NCI-H82 treated with DMSO at 0.1 percent for 48 hours (cell line): ENCODE measurements at regions not wholly inside any gene's neighbourhood (a gene's known extent, or its start where the extent isn't known, plus 50 kb on each side); places are given as distances from the start of the nearest gene placed in this dataset.
"Not testable (repeated sequence)": the region's sequence is repeated elsewhere in the genome, so short reads cannot be mapped to it uniquely, and the experiment has no call there.

Source experiments
- DNase-seq: peaks from one replicate; lab custom pipeline; 2025; ENCODE audit not compliant: unreplicated experiment; lab: John Stamatoyannopoulos, UW

- DNase-seq = no peak
These were observed 141.9 kb upstream of the KLF6 start for GRCh38 chr10:3926675-3927525.

GRCh38 chr10:3926258-3926657 is 141.2 kb upstream of the KLF6 start:
- DNase-seq = no peak

- no peak for DNase-seq
These were observed 140.2 kb upstream of the KLF6 start for GRCh38 chr10:3925184-3925583.

GRCh38 chr10:3924344-3924743 is 139.3 kb upstream of the KLF6 start:
- no peak for DNase-seq

- DNase-seq = no peak
These were observed 138.0 kb upstream of the KLF6 start for GRCh38 chr10:3923033-3923432.

GRCh38 chr10:3919709-3920308 is 134.8 kb upstream of the KLF6 start:
- no peak for DNase-seq

- DNase-seq = not testable (repeated sequence)
These were observed 132.4 kb upstream of the KLF6 start for GRCh38 chr10:3917392-3917791.

GRCh38 chr10:3914733-3915132 is 129.7 kb upstream of the KLF6 start:
- no peak for DNase-seq

- no peak for DNase-seq
These were observed 126.9 kb upstream of the KLF6 start for GRCh38 chr10:3911713-3912442.

GRCh38 chr10:3911241-3911640 is 126.2 kb upstream of the KLF6 start:
- DNase-seq = no peak

GRCh38 chr10:3909339-3909738 is 124.3 kb upstream of the KLF6 start:
- DNase-seq = no peak

- DNase-seq = no peak
These were observed 123.2 kb upstream of the KLF6 start for GRCh38 chr10:3908183-3908582.

- DNase-seq = no peak
These were observed 122.5 kb upstream of the KLF6 start for GRCh38 chr10:3907514-3907913.

- no peak for DNase-seq
These were observed 121.6 kb upstream of the KLF6 start for GRCh38 chr10:3906511-3907111.

GRCh38 chr10:3904419-3904960 is 119.5 kb upstream of the KLF6 start:
- DNase-seq = no peak

- DNase-seq = no peak
These were observed 117.9 kb upstream of the KLF6 start for GRCh38 chr10:3902809-3903410.

GRCh38 chr10:3902054-3902808 is 117.2 kb upstream of the KLF6 start:
- no peak for DNase-seq

GRCh38 chr10:3901370-3901769 is 116.4 kb upstream of the KLF6 start:
- DNase-seq = no peak

- no peak for DNase-seq
These were observed 115.4 kb upstream of the KLF6 start for GRCh38 chr10:3900391-3900790.

GRCh38 chr10:3898821-3899220 is 113.8 kb upstream of the KLF6 start:
- DNase-seq = no peak
